ENCODE measurements at regions not wholly inside any gene's neighbourhood (a gene's known extent, or its start where the extent isn't known, plus 50 kb on each side); places are given as distances from the start of the nearest gene placed in this dataset.
"Not testable (repeated sequence)": the region's sequence is repeated elsewhere in the genome, so short reads cannot be mapped to it uniquely, and the experiment has no call there.

- intact Hi-C loops (cut with micrococcal nuclease), result no loop called here
- Mint-ChIP-seq H3K36me3 (ENCODE audit: low read depth) (no peaks in the 10 kb centered on the region), H3K27ac (no peak overlapping the region), H3K9me3 (no peaks in the 10 kb centered on the region), H3K4me1 (ENCODE audit: low read depth) (no peaks in the 10 kb centered on the region), H3K4me3 (ENCODE audit: low read depth) (no peak overlapping the region), H3K27me3 (ENCODE audit: low read depth) (no peaks in the 10 kb centered on the region)
- DNase-seq (ENCODE audit: low spot score), result no peak
Observed at GRCh38 chr4:11079171-11079570, 349.5 kb downstream of the HS3ST1 start.

- Mint-ChIP-seq H3K4me3 (ENCODE audit: low read depth) (no peak overlapping the region), H3K36me3 (ENCODE audit: low read depth) (no peaks in the 10 kb centered on the region), H3K9me3 (no peaks in the 10 kb centered on the region), H3K27ac (no peak overlapping the region), H3K27me3 (ENCODE audit: low read depth) (no peaks in the 10 kb centered on the region), H3K4me1 (ENCODE audit: low read depth) (no peaks in the 10 kb centered on the region)
- intact Hi-C loops (cut with micrococcal nuclease), result no loop called here
- no peak for DNase-seq (ENCODE audit: low spot score)
Observed at GRCh38 chr4:11074581-11075241, 354.0 kb downstream of the HS3ST1 start.

GRCh38 chr4:11073621-11074051 is 355.1 kb downstream of the HS3ST1 start:
- Mint-ChIP-seq H3K4me1 (ENCODE audit: low read depth) (no peaks in the 10 kb centered on the region), H3K27ac (no peak overlapping the region), H3K36me3 (ENCODE audit: low read depth) (no peaks in the 10 kb centered on the region), H3K9me3 (no peaks in the 10 kb centered on the region), H3K27me3 (ENCODE audit: low read depth) (no peaks in the 10 kb centered on the region), H3K4me3 (ENCODE audit: low read depth) (no peak overlapping the region)
- no peak for DNase-seq (ENCODE audit: low spot score)
- intact Hi-C loops (cut with micrococcal nuclease), result no loop called here

- no peaks in the 10 kb centered on the region for H3K9me3 Mint-ChIP-seq
- intact Hi-C loops (cut with micrococcal nuclease), result no loop called here
- H3K27me3 Mint-ChIP-seq (ENCODE audit: low read depth), result no peaks in the 10 kb centered on the region
- no peaks in the 10 kb centered on the region for H3K4me1 Mint-ChIP-seq (ENCODE audit: low read depth)
- no peak overlapping the region for H3K4me3 Mint-ChIP-seq (ENCODE audit: low read depth)
- H3K36me3 Mint-ChIP-seq (ENCODE audit: low read depth), result no peaks in the 10 kb centered on the region
- H3K27ac Mint-ChIP-seq, result no peak overlapping the region
- no peak for DNase-seq (ENCODE audit: low spot score)
Observed at GRCh38 chr4:11072999-11073398, 355.7 kb downstream of the HS3ST1 start.

GRCh38 chr4:11072463-11072862 is 356.2 kb downstream of the HS3ST1 start:
- Mint-ChIP-seq H3K9me3 (no peaks in the 10 kb centered on the region), H3K4me3 (ENCODE audit: low read depth) (no peak overlapping the region), H3K36me3 (ENCODE audit: low read depth) (no peaks in the 10 kb centered on the region), H3K27me3 (ENCODE audit: low read depth) (no peaks in the 10 kb centered on the region), H3K27ac (no peak overlapping the region), H3K4me1 (ENCODE audit: low read depth) (no peaks in the 10 kb centered on the region)
- intact Hi-C loops (cut with micrococcal nuclease), result no loop called here
- no peak for DNase-seq (ENCODE audit: low spot score)

GRCh38 chr4:11070813-11071212 is 357.9 kb downstream of the HS3ST1 start:
- no peak for DNase-seq (ENCODE audit: low spot score)
- no peaks in the 10 kb centered on the region for H3K4me1 Mint-ChIP-seq (ENCODE audit: low read depth)
- H3K9me3 Mint-ChIP-seq, result no peaks in the 10 kb centered on the region
- no peak overlapping the region for H3K27ac Mint-ChIP-seq
- H3K36me3 Mint-ChIP-seq (ENCODE audit: low read depth), result no peaks in the 10 kb centered on the region
- intact Hi-C loops (cut with micrococcal nuclease), result no loop called here
- no peaks in the 10 kb centered on the region for H3K27me3 Mint-ChIP-seq (ENCODE audit: low read depth)
- H3K4me3 Mint-ChIP-seq (ENCODE audit: low read depth), result no peak overlapping the region

GRCh38 chr4:11069581-11070211 is 359.0 kb downstream of the HS3ST1 start:
- no peak for DNase-seq (ENCODE audit: low spot score)
- intact Hi-C loops (cut with micrococcal nuclease), result no loop called here
- Mint-ChIP-seq H3K9me3 (no peaks in the 10 kb centered on the region), H3K27me3 (ENCODE audit: low read depth) (no peaks in the 10 kb centered on the region), H3K4me1 (ENCODE audit: low read depth) (no peaks in the 10 kb centered on the region), H3K27ac (no peak overlapping the region), H3K4me3 (ENCODE audit: low read depth) (no peak overlapping the region), H3K36me3 (ENCODE audit: low read depth) (no peaks in the 10 kb centered on the region)

GRCh38 chr4:11069083-11069482 is 359.6 kb downstream of the HS3ST1 start:
- Mint-ChIP-seq H3K4me3 (ENCODE audit: low read depth) (no peak overlapping the region), H3K27me3 (ENCODE audit: low read depth) (no peaks in the 10 kb centered on the region), H3K27ac (no peak overlapping the region), H3K36me3 (ENCODE audit: low read depth) (no peaks in the 10 kb centered on the region), H3K9me3 (no peaks in the 10 kb centered on the region), H3K4me1 (ENCODE audit: low read depth) (no peaks in the 10 kb centered on the region)
- no peak for DNase-seq (ENCODE audit: low spot score)
- intact Hi-C loops (cut with micrococcal nuclease), result no loop called here

- H3K4me3 Mint-ChIP-seq (ENCODE audit: low read depth); H3K27me3 Mint-ChIP-seq (ENCODE audit: low read depth); DNase-seq (ENCODE audit: low spot score); intact Hi-C loops (cut with micrococcal nuclease); H3K36me3 Mint-ChIP-seq (ENCODE audit: low read depth); H3K4me1 Mint-ChIP-seq (ENCODE audit: low read depth); H3K27ac Mint-ChIP-seq; H3K9me3 Mint-ChIP-seq: not testable (repeated sequence)
Observed at GRCh38 chr4:11066584-11066983, 362.1 kb downstream of the HS3ST1 start.

GRCh38 chr4:11060637-11061036 is 368.1 kb downstream of the HS3ST1 start:
- intact Hi-C loops (cut with micrococcal nuclease), result not testable (repeated sequence)

GRCh38 chr4:11054937-11055336 is 370.4 kb upstream of the CLNK start:
- intact Hi-C loops (cut with micrococcal nuclease); H3K27ac Mint-ChIP-seq; H3K4me3 Mint-ChIP-seq (ENCODE audit: low read depth); H3K27me3 Mint-ChIP-seq (ENCODE audit: low read depth); DNase-seq (ENCODE audit: low spot score); H3K4me1 Mint-ChIP-seq (ENCODE audit: low read depth); H3K36me3 Mint-ChIP-seq (ENCODE audit: low read depth): not testable (repeated sequence)
- H3K9me3 Mint-ChIP-seq, result peaks cover 13% of the 10 kb centered on the region

More at GRCh38 chr4:11060637-11061036, 368.1 kb downstream of the HS3ST1 start:
- DNase-seq (ENCODE audit: low spot score); H3K36me3 Mint-ChIP-seq (ENCODE audit: low read depth); H3K4me1 Mint-ChIP-seq (ENCODE audit: low read depth); H3K4me3 Mint-ChIP-seq (ENCODE audit: low read depth); H3K27me3 Mint-ChIP-seq (ENCODE audit: low read depth); H3K27ac Mint-ChIP-seq: not testable (repeated sequence)
- H3K9me3 Mint-ChIP-seq, result peaks cover 13% of the 10 kb centered on the region

- Mint-ChIP-seq H3K4me3 (ENCODE audit: low read depth) (no peak overlapping the region), H3K9me3 (peaks cover 3% of the 10 kb centered on the region), H3K4me1 (ENCODE audit: low read depth) (no peaks in the 10 kb centered on the region), H3K36me3 (ENCODE audit: low read depth) (no peaks in the 10 kb centered on the region), H3K27me3 (ENCODE audit: low read depth) (no peaks in the 10 kb centered on the region), H3K27ac (no peak overlapping the region)
- intact Hi-C loops (cut with micrococcal nuclease), result no loop called here
- no peak for DNase-seq (ENCODE audit: low spot score)
Observed at GRCh38 chr4:11053601-11054220, 369.1 kb upstream of the CLNK start.

GRCh38 chr4:11051181-11051580 is 366.6 kb upstream of the CLNK start:
- Mint-ChIP-seq H3K9me3 (no peaks in the 10 kb centered on the region), H3K27ac (no peak overlapping the region), H3K27me3 (ENCODE audit: low read depth) (no peaks in the 10 kb centered on the region), H3K4me1 (ENCODE audit: low read depth) (no peaks in the 10 kb centered on the region), H3K36me3 (ENCODE audit: low read depth) (no peaks in the 10 kb centered on the region), H3K4me3 (ENCODE audit: low read depth) (no peak overlapping the region)
- DNase-seq (ENCODE audit: low spot score), result no peak
- intact Hi-C loops (cut with micrococcal nuclease), result no loop called here

All from activated T-helper 2 cell treated with anti-CD3 and anti-CD28 coated beads, Interferon-gamma antibody, Interleukin-2, Interleukin-4, amounts not matched to agents 10 μg/mL and 5 μg/mL and 100 μg/mL, durations not matched to agents 14 hours and 24 hours and 36 hours (primary cell).